GM21723 (cell line): ENCODE measurements at regions not wholly inside any gene's neighbourhood (a gene's known extent, or its start where the extent isn't known, plus 50 kb on each side); places are given as distances from the start of the nearest gene placed in this dataset.

Source experiments
- ATAC-seq: cut with Tn5 transposase; IDR thresholded peaks from one replicate; pipeline ENCODE4 v1.9.1; 2021; ENCODE audit warnings: mild to moderate bottlenecking, moderate library complexity; ENCODE audit not compliant: unreplicated experiment

GRCh38 chr6:87995461-87995860 is 52.2 kb upstream of the SPACA1 start:
- ATAC-seq: no peak

GRCh38 chr6:87993356-87993755 is 54.3 kb upstream of the SPACA1 start:
- ATAC-seq: no peak

GRCh38 chr6:87990871-87991270 is 56.8 kb upstream of the SPACA1 start:
- ATAC-seq: no peak

- no peak for ATAC-seq
Observed at GRCh38 chr6:87982134-87982533, 65.5 kb upstream of the SPACA1 start.

GRCh38 chr6:87979737-87980136 is 67.9 kb upstream of the SPACA1 start:
- peak; percentile 57 for ATAC-seq

- no peak for ATAC-seq
Observed at GRCh38 chr6:87976616-87977015, 71.0 kb upstream of the SPACA1 start.

- ATAC-seq: no peak
Observed at GRCh38 chr6:87975561-87975960, 72.1 kb upstream of the SPACA1 start.

GRCh38 chr6:87972279-87972678 is 75.4 kb upstream of the SPACA1 start:
- no peak for ATAC-seq

- ATAC-seq: no peak
Observed at GRCh38 chr6:87971605-87972262, 75.9 kb upstream of the SPACA1 start.

GRCh38 chr6:87968435-87969278 is 79.0 kb upstream of the SPACA1 start:
- ATAC-seq: no peak

GRCh38 chr6:87965806-87966205 is 81.8 kb upstream of the SPACA1 start:
- ATAC-seq: no peak

GRCh38 chr6:87959083-87959482 is 88.6 kb upstream of the SPACA1 start:
- ATAC-seq: no peak

- no peak for ATAC-seq
Observed at GRCh38 chr6:87951751-87952150, 95.9 kb upstream of the SPACA1 start.

- no peak for ATAC-seq
Observed at GRCh38 chr6:87950614-87951013, 97.0 kb upstream of the SPACA1 start.

GRCh38 chr6:87949194-87949593 is 98.4 kb upstream of the SPACA1 start:
- no peak for ATAC-seq

- no peak for ATAC-seq
Observed at GRCh38 chr6:87946669-87947068, 101.0 kb upstream of the SPACA1 start.

- no peak for ATAC-seq
Observed at GRCh38 chr6:87945966-87946365, 101.7 kb upstream of the SPACA1 start.

GRCh38 chr6:87945181-87945580 is 102.5 kb upstream of the SPACA1 start:
- ATAC-seq: no peak

GRCh38 chr6:87944541-87944954 is 103.1 kb upstream of the SPACA1 start:
- ATAC-seq: no peak

- no peak for ATAC-seq
Observed at GRCh38 chr6:87943191-87943590, 104.5 kb upstream of the SPACA1 start.

GRCh38 chr6:87941556-87942358 is 105.9 kb upstream of the SPACA1 start:
- ATAC-seq: no peak

- no peak for ATAC-seq
Observed at GRCh38 chr6:87939776-87940175, 107.9 kb upstream of the SPACA1 start.
